RWPE2 (cell line): ENCODE measurements at regions not wholly inside any gene's neighbourhood (a gene's known extent, or its start where the extent isn't known, plus 50 kb on each side); places are given as distances from the start of the nearest gene placed in this dataset.
A peak's percentile ranks its signal among the peaks of the same experiment; 100 is the strongest.

Source experiments
- ATAC-seq: fragments of 200-7000 bp; cut with Tn5 transposase; 3 replicates; pipeline ENCODE4 v1.9.1; 2021; ENCODE audit warnings: low read depth
- DNase-seq: peaks from one replicate; pipeline ENCODE4 v3.0.0-alpha.2; 2020; ENCODE audit warnings: low spot score
- H3K27ac ChIP-seq: fragments of 450-650 bp; 2 replicates; pipeline ENCODE4 v1.5.1; 2017; ENCODE audit warnings: mild to moderate bottlenecking; ENCODE audit not compliant: poor library complexity, severe bottlenecking
- H3K27me3 ChIP-seq: fragments of 250-450 bp; sonication (Bioruptor Pico); 2 replicates; pipeline ENCODE4 v1.5.1; 2021; ENCODE audit warnings: mild to moderate bottlenecking, moderate library complexity; ENCODE audit not compliant: insufficient read depth, poor library complexity, severe bottlenecking
- H3K36me3 ChIP-seq: fragments of 250-450 bp; sonication (Bioruptor Pico); 2 replicates; pipeline ENCODE4 v1.5.1; 2020; ENCODE audit warnings: low read depth, mild to moderate bottlenecking, moderate library complexity
- H3K4me1 ChIP-seq: fragments of 250-450 bp; sonication (Bioruptor Pico); 2 replicates; pipeline ENCODE4 v1.5.1; 2021; ENCODE audit warnings: mild to moderate bottlenecking, moderate library complexity; ENCODE audit not compliant: insufficient read depth, poor library complexity, severe bottlenecking
- H3K4me3 ChIP-seq: fragments of 250-450 bp; sonication (Bioruptor Pico); 2 replicates; pipeline ENCODE4 v1.5.1; 2021; ENCODE audit warnings: mild to moderate bottlenecking, moderate library complexity; ENCODE audit not compliant: severe bottlenecking
- H3K9me3 ChIP-seq: fragments of 250-450 bp; sonication (Bioruptor Pico); 2 replicates; pipeline ENCODE4 v1.5.1; 2021; ENCODE audit warnings: mild to moderate bottlenecking, moderate library complexity; ENCODE audit not compliant: severe bottlenecking
- CTCF ChIP-seq: fragments of 450-650 bp; IDR thresholded peaks from one replicate; pipeline ENCODE4 v1.5.1; 2017; ENCODE audit warnings: mild to moderate bottlenecking, moderate library complexity; ENCODE audit not compliant: poor library complexity, severe bottlenecking

- Histone ChIP-seq H3K27me3 (no peaks in the 10 kb centered on the region), H3K4me1 (peaks cover 9% of the 10 kb centered on the region), H3K36me3 (no peaks in the 10 kb centered on the region), H3K4me3 (no peak overlapping the region), H3K27ac (peak overlapping the region; percentile 38), H3K9me3 (no peaks in the 10 kb centered on the region)
- DNase-seq = no peak
- ATAC-seq = no peak
- no peak for TF ChIP-seq CTCF
Measured at GRCh38 chr18:76554547-76555222, 59.6 kb upstream of the ZNF516 start.

- peaks cover 9% of the 10 kb centered on the region for H3K4me1 ChIP-seq
- no peaks in the 10 kb centered on the region for H3K9me3 ChIP-seq
- ATAC-seq (peak; percentile 98), DNase-seq (no peak)
- TF ChIP-seq CTCF = no peak
- peak overlapping the region; percentile 38 for H3K27ac ChIP-seq
- no peaks in the 10 kb centered on the region for H3K36me3 ChIP-seq
- H3K4me3 ChIP-seq = no peak overlapping the region
- H3K27me3 ChIP-seq = no peaks in the 10 kb centered on the region
Measured at GRCh38 chr18:76553715-76554546, 58.9 kb upstream of the ZNF516 start.

GRCh38 chr18:76548541-76548940 is 53.5 kb upstream of the ZNF516 start:
- DNase-seq (no peak), ATAC-seq (no peak)
- Histone ChIP-seq H3K27ac (no peak overlapping the region), H3K4me3 (no peak overlapping the region), H3K36me3 (no peaks in the 10 kb centered on the region), H3K9me3 (no peaks in the 10 kb centered on the region), H3K27me3 (no peaks in the 10 kb centered on the region), H3K4me1 (peaks cover 7% of the 10 kb centered on the region)
- TF ChIP-seq CTCF = no peak

GRCh38 chr18:76547296-76547695 is 52.3 kb upstream of the ZNF516 start:
- TF ChIP-seq CTCF = no peak

GRCh38 chr18:76546436-76546835 is 51.4 kb upstream of the ZNF516 start:
- Histone ChIP-seq H3K27ac (no peak overlapping the region), H3K4me3 (no peak overlapping the region), H3K36me3 (no peaks in the 10 kb centered on the region), H3K9me3 (no peaks in the 10 kb centered on the region), H3K4me1 (peaks cover 7% of the 10 kb centered on the region), H3K27me3 (no peaks in the 10 kb centered on the region)
- no peak for DNase-seq
- no peak for TF ChIP-seq CTCF
- no peak for ATAC-seq

More at GRCh38 chr18:76547296-76547695, 52.3 kb upstream of the ZNF516 start:
- no peak for DNase-seq
- H3K4me1 ChIP-seq = peaks cover 7% of the 10 kb centered on the region
- ATAC-seq = no peak
- H3K9me3 ChIP-seq = no peaks in the 10 kb centered on the region
- no peaks in the 10 kb centered on the region for H3K36me3 ChIP-seq
- no peak overlapping the region for H3K27ac ChIP-seq
- no peaks in the 10 kb centered on the region for H3K27me3 ChIP-seq
- no peak overlapping the region for H3K4me3 ChIP-seq
